GM12878 (cell line): ENCODE measurements at regions not wholly inside any gene's neighbourhood (a gene's known extent, or its start where the extent isn't known, plus 50 kb on each side); places are given as distances from the start of the nearest gene placed in this dataset.

Experiments used
- ATAC-seq: fragments of 200-7000 bp; cut with Tn5 transposase; 3 replicates; pipeline ENCODE4 v1.9.1; 2020; ENCODE audit warnings: mild to moderate bottlenecking, moderate library complexity
- BruUV-seq: library from RNA; stranded (reverse); fragments of 400-500 nt; replicated peaks from 2 replicates; lab custom pipeline; 2021; lab: Mats Ljungman, UMichigan
- CTCF ChIA-PET: fragments of 300-600 bp; sonication (Branson Sonifier 250); formaldehyde crosslinking; extraction: SDS; loops from one replicate; lab custom pipeline; 2021; ENCODE audit warnings: inconsistent platforms; lab: Yijun Ruan, JAX
- POLR2A ChIA-PET: fragments of 350-600 bp; formaldehyde crosslinking; extraction: SDS; loops from one replicate; lab custom pipeline; 2021; ENCODE audit warnings: inconsistent platforms; lab: Charles Lee
- RAD21 ChIA-PET: fragments of 300-600 bp; sonication (Branson Sonifier 250); formaldehyde crosslinking; loops from one replicate; lab custom pipeline; 2023; ENCODE audit warnings: antibody characterized with exemption; ENCODE audit not compliant: unreplicated experiment; lab: Charles Lee
- SMC1A ChIA-PET: fragments of 300-600 bp; sonication (Branson Sonifier 250); formaldehyde crosslinking; loops from one replicate; lab custom pipeline; 2023; ENCODE audit not compliant: unreplicated experiment, uncharacterized antibody; lab: Charles Lee
- DNase-seq: peaks from one replicate; pipeline ENCODE4 v3.0.0-alpha.2; 2011; ENCODE audit warnings: low read depth, low spot score
- FAIRE-seq: peaks from 3 replicates; lab custom pipeline; 2011; peaks lifted over from hg19 to GRCh38; lab: Jason Lieb, UNC
- H2AFZ ChIP-seq: 2 replicates; pipeline ENCODE4 v1.6.0; 2011; ENCODE audit warnings: low read depth, low read length, control low read depth; ENCODE audit not compliant: control insufficient read depth
- H3K27ac ChIP-seq: 2 replicates; pipeline ENCODE4 v1.5.1; 2011; ENCODE audit warnings: control low read depth; ENCODE audit not compliant: control insufficient read depth, insufficient read depth
- H3K27me3 ChIP-seq, 2 experiments: replicated peaks in 1 of 2; 2 replicates each; pipeline versions ENCODE4 v1.6.0 to v1.6.1; 2011; ENCODE audit warnings: low read length in 1 of 2; ENCODE audit not compliant: control insufficient read depth in 2 of 2, insufficient read depth in 2 of 2
- H3K36me3 ChIP-seq, 2 experiments: 2 replicates each; pipeline ENCODE4 v1.5.1; 2011; ENCODE audit warnings: low read length in 1 of 2; ENCODE audit not compliant: control insufficient read depth in 2 of 2, insufficient read depth in 2 of 2
- H3K4me1 ChIP-seq: 2 replicates; pipeline ENCODE4 v1.6.1; 2011; ENCODE audit warnings: mild to moderate bottlenecking, low read length, moderate library complexity, mixed read lengths; ENCODE audit not compliant: control insufficient read depth, insufficient read depth
- H3K4me2 ChIP-seq: 2 replicates; pipeline ENCODE4 v1.6.0; 2011; ENCODE audit warnings: control low read depth; ENCODE audit not compliant: control insufficient read depth, insufficient read depth
- H3K4me3 ChIP-seq: fragments of 200-600 bp; sonication (generic); 2 replicates; pipeline ENCODE4 v1.5.1; 2016
- H3K79me2 ChIP-seq: 2 replicates; pipeline ENCODE4 v1.6.0; 2011; ENCODE audit warnings: low read length; ENCODE audit not compliant: control insufficient read depth, insufficient read depth
- H3K9ac ChIP-seq: 2 replicates; pipeline ENCODE4 v1.8.0; 2011; ENCODE audit warnings: low read length, control low read depth, mixed read lengths; ENCODE audit not compliant: control insufficient read depth, insufficient read depth
- H3K9me3 ChIP-seq: replicated peaks from 3 replicates; pipeline ENCODE4 v1.5.1; 2011; ENCODE audit warnings: mild to moderate bottlenecking, low read length; ENCODE audit not compliant: control insufficient read depth, insufficient read depth
- H4K20me1 ChIP-seq: 2 replicates; pipeline ENCODE4 v1.6.0; 2011; ENCODE audit not compliant: control insufficient read depth, insufficient read depth
- CBX5 ChIP-seq: sonication (generic); IDR thresholded peaks from 2 replicates; pipeline ENCODE4 v1.6.1; 2016; ENCODE audit warnings: low read depth, moderate library complexity, mild to moderate bottlenecking, inconsistent platforms
- CEBPB ChIP-seq, 2 experiments: fragments of 150-350 bp in 1 of 2; IDR thresholded peaks; 2 replicates each; pipeline ENCODE4 v1.6.1; 2012 to 2014; ENCODE audit warnings: low read depth in 2 of 2, low read length in 2 of 2, borderline replicate concordance in 1 of 2, inconsistent platforms in 1 of 2
- CHD2 ChIP-seq: IDR thresholded peaks from 2 replicates; pipeline ENCODE4 v1.6.1; 2011; ENCODE audit warnings: low read depth, low read length, improper control_type of control experiment, borderline replicate concordance
- ESRRA ChIP-seq: IDR thresholded peaks from 2 replicates; pipeline ENCODE4 v1.6.1; 2012; ENCODE audit warnings: mild to moderate bottlenecking, low read length, improper control_type of control experiment
- FOXK2 ChIP-seq: fragments of 450-650 bp; IDR thresholded peaks from 2 replicates; pipeline ENCODE4 v1.6.1; 2017; ENCODE audit warnings: mild to moderate bottlenecking, moderate library complexity
- SMAD1 ChIP-seq: fragments of 450-650 bp; IDR thresholded peaks from 2 replicates; pipeline ENCODE4 v1.6.1; 2018; ENCODE audit warnings: mild to moderate bottlenecking, low read depth; ENCODE audit not compliant: partially characterized antibody
- SUPT20H ChIP-seq: IDR thresholded peaks from 2 replicates; pipeline ENCODE4 v1.6.1; 2011; ENCODE audit warnings: low read depth, mild to moderate bottlenecking, low read length, moderate library complexity, borderline replicate concordance; ENCODE audit not compliant: control insufficient read depth
- WGBS: methylation state at CpG from one replicate; pipeline ENCODE4 v1.1.6; 2016; ENCODE audit warnings: low lambda C conversion rate; ENCODE audit not compliant: insufficient replicate concordance, insufficient coverage; ENCODE audit errors: missing lambda C conversion rate; 5-methylcytosine and 5-hydroxymethylcytosine counted together
- in situ Hi-C: fragments of 300-500 bp; cut with MboI; formaldehyde crosslinking; loops from 9 replicates; pipeline ENCODE4 v1.14.3; 2018; ENCODE audit warnings: mixed read lengths
- intact Hi-C: fragments of 100-400 bp; cut with micrococcal nuclease; formaldehyde crosslinking; loops from one replicate; pipeline ENCODE4 v1.14.2; 2022; ENCODE audit not compliant: unreplicated experiment
- TF ChIP-seq, protein P1 (sequence below): fragments of 450-650 bp; IDR thresholded peaks from 2 replicates; pipeline ENCODE4 v1.6.1; 2017; ENCODE audit warnings: mild to moderate bottlenecking, moderate library complexity
- TF ChIP-seq, protein P2 (sequence below): IDR thresholded peaks from 2 replicates; pipeline ENCODE4 v1.6.1; 2012; ENCODE audit warnings: mild to moderate bottlenecking, low read depth, low read length

DNA sequence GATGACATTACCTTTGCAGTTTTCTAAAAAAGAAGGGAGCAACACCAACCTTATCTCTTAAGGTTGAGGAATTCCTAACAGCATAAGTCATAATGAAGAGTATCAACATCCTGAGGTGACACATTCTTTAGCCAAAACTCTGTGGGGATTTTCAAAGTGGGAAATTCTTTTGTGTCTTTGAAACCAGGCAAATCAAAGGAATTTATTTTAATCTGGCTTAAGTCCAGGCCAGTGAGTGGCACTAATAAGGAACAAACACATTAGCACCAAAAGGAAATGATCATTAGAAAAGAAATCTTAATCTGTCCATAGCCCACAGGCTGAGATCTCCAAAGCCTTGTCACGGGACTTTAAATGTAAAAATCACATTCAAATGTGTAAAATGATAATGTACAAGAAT lies 110.1 kb downstream of the LARP7 start:
- Histone ChIP-seq H3K4me3 (no peak overlapping the region), H3K27me3 (no peaks in the 10 kb centered on the region), H3K36me3 (no peaks in the 10 kb centered on the region)
- CTCF ChIA-PET, result interaction anchor here (0.6 to 2.0 kb wide), 5 partner anchors 16 to 420 kb away, joined by 3 to 11 read pairs (median 4); no protein-coding TSS in a partner anchor
- no TSS peak for BruUV-seq
- no peak for FAIRE-seq
- WGBS, result 6% methylated on average over 1 of the region's 1 CpG
- no peak for TF ChIP-seq CBX5
- TF ChIP-seq, all 136 proteins: peak for 0
- Histone ChIP-seq H2AFZ (no peak overlapping the region), H3K27ac (no peak overlapping the region), H3K4me2 (no peak overlapping the region), H3K9me3 (no peaks in the 10 kb centered on the region), H3K79me2 (no peaks in the 10 kb centered on the region), H4K20me1 (no peaks in the 10 kb centered on the region), H3K9ac (no peak overlapping the region), H3K4me1 (no peaks in the 10 kb centered on the region)
- POLR2A ChIA-PET, result no interaction called here
- in situ Hi-C loops, result no loop called here
- DNase-seq, result no peak
- RAD21 ChIA-PET, result interaction anchor here (1.7 kb wide), 1 partner anchor 18 kb away, joined by 7 read pairs; no protein-coding TSS in a partner anchor
- ATAC-seq, result no peak
- intact Hi-C loops, result no loop called here
- SMC1A ChIA-PET, result interaction anchor here (1.6 to 3.4 kb wide), 3 partner anchors 9 to 15 kb away, joined by 3 to 13 read pairs (median 10); no protein-coding TSS in a partner anchor

DNA sequence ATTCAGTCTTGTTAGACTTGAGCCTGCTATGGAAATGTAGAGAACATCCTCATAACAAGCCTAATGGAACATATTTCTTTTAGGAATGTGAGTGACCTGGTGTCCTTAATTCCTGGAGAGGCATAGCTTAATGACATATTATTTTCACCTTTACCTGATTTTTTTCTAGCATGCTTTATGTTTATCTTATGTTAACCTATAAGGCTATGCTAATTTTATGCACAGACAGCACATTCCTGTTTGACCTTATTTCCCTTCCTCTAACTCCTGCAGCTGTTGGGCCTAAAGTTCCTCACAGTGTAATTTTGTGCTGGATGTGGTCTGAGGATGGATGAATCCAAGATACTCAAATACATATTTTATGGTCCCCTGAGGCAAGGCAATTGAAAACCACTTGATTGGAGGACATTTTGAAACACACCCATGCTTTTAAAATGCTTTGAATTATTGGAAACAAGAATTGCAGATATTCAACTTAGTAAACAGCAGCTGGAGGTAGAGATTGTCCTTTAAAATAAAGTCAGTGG lies 111.5 kb downstream of the LARP7 start:
- FAIRE-seq (no peak), ATAC-seq (no peak), DNase-seq (no peak)
- Histone ChIP-seq H3K36me3 (no peaks in the 10 kb centered on the region), H3K4me2 (no peak overlapping the region), H3K27ac (no peak overlapping the region), H3K9me3 (no peaks in the 10 kb centered on the region), H3K79me2 (no peaks in the 10 kb centered on the region), H2AFZ (no peak overlapping the region), H3K27me3 (no peaks in the 10 kb centered on the region), H3K4me3 (no peak overlapping the region), H4K20me1 (no peaks in the 10 kb centered on the region), H3K9ac (no peak overlapping the region), H3K4me1 (no peaks in the 10 kb centered on the region)
- CTCF ChIA-PET, result interaction anchor here (1.0 to 2.0 kb wide), 3 partner anchors 14 to 190 kb away, joined by 3 to 11 read pairs (median 6); no protein-coding TSS in a partner anchor
- SMC1A ChIA-PET, result interaction anchor here (0.9 to 3.4 kb wide), 4 partner anchors 9 to 14 kb away, joined by 3 to 13 read pairs (median 6); no protein-coding TSS in a partner anchor
- RAD21 ChIA-PET, result interaction anchor here (0.7 kb wide), 1 partner anchor 15 kb away, joined by 3 read pairs; no protein-coding TSS in a partner anchor
- in situ Hi-C loops (no loop called here), intact Hi-C loops (no loop called here)
- POLR2A ChIA-PET, result no interaction called here
- no TSS peak for BruUV-seq
- TF ChIP-seq CHD2, result no peak
- TF ChIP-seq, protein P1, sequence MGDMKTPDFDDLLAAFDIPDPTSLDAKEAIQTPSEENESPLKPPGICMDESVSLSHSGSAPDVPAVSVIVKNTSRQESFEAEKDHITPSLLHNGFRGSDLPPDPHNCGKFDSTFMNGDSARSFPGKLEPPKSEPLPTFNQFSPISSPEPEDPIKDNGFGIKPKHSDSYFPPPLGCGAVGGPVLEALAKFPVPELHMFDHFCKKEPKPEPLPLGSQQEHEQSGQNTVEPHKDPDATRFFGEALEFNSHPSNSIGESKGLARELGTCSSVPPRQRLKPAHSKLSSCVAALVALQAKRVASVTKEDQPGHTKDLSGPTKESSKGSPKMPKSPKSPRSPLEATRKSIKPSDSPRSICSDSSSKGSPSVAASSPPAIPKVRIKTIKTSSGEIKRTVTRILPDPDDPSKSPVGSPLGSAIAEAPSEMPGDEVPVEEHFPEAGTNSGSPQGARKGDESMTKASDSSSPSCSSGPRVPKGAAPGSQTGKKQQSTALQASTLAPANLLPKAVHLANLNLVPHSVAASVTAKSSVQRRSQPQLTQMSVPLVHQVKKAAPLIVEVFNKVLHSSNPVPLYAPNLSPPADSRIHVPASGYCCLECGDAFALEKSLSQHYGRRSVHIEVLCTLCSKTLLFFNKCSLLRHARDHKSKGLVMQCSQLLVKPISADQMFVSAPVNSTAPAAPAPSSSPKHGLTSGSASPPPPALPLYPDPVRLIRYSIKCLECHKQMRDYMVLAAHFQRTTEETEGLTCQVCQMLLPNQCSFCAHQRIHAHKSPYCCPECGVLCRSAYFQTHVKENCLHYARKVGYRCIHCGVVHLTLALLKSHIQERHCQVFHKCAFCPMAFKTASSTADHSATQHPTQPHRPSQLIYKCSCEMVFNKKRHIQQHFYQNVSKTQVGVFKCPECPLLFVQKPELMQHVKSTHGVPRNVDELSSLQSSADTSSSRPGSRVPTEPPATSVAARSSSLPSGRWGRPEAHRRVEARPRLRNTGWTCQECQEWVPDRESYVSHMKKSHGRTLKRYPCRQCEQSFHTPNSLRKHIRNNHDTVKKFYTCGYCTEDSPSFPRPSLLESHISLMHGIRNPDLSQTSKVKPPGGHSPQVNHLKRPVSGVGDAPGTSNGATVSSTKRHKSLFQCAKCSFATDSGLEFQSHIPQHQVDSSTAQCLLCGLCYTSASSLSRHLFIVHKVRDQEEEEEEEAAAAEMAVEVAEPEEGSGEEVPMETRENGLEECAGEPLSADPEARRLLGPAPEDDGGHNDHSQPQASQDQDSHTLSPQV, result no peak
- TF ChIP-seq SUPT20H, result no peak
- TF ChIP-seq CEBPB (IDR thresholded peaks at IDR 0.05; ENCODE audit: borderline replicate concordance in 1 of 2, low read depth in 2 of 2, low read length in 2 of 2), result no peak
- no peak for TF ChIP-seq FOXK2
- no peak for TF ChIP-seq ESRRA
- no peak for TF ChIP-seq SMAD1
- TF ChIP-seq, protein P2, sequence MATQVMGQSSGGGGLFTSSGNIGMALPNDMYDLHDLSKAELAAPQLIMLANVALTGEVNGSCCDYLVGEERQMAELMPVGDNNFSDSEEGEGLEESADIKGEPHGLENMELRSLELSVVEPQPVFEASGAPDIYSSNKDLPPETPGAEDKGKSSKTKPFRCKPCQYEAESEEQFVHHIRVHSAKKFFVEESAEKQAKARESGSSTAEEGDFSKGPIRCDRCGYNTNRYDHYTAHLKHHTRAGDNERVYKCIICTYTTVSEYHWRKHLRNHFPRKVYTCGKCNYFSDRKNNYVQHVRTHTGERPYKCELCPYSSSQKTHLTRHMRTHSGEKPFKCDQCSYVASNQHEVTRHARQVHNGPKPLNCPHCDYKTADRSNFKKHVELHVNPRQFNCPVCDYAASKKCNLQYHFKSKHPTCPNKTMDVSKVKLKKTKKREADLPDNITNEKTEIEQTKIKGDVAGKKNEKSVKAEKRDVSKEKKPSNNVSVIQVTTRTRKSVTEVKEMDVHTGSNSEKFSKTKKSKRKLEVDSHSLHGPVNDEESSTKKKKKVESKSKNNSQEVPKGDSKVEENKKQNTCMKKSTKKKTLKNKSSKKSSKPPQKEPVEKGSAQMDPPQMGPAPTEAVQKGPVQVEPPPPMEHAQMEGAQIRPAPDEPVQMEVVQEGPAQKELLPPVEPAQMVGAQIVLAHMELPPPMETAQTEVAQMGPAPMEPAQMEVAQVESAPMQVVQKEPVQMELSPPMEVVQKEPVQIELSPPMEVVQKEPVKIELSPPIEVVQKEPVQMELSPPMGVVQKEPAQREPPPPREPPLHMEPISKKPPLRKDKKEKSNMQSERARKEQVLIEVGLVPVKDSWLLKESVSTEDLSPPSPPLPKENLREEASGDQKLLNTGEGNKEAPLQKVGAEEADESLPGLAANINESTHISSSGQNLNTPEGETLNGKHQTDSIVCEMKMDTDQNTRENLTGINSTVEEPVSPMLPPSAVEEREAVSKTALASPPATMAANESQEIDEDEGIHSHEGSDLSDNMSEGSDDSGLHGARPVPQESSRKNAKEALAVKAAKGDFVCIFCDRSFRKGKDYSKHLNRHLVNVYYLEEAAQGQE, result no peak
